Neuron (in vitro differentiated cells): ENCODE measurements at regions not wholly inside any gene's neighbourhood (a gene's known extent, or its start where the extent isn't known, plus 50 kb on each side); places are given as distances from the start of the nearest gene placed in this dataset.

ENCODE experiments used
- H2AFZ ChIP-seq: one replicate; pipeline ENCODE4 v1.6.1; 2013; ENCODE audit warnings: low read depth, mild to moderate bottlenecking, inconsistent platforms, low read length, moderate library complexity
- H3K27me3 ChIP-seq: one replicate; pipeline ENCODE4 v1.6.1; 2013; ENCODE audit warnings: low read length; ENCODE audit not compliant: insufficient read depth
- H3K36me3 ChIP-seq: one replicate; pipeline ENCODE4 v1.6.1; 2013; ENCODE audit warnings: low read length; ENCODE audit not compliant: insufficient read depth
- H3K4me1 ChIP-seq: one replicate; pipeline ENCODE4 v1.6.1; 2013; ENCODE audit warnings: low read length; ENCODE audit not compliant: insufficient read depth
- H3K4me3 ChIP-seq: 2 replicates; pipeline ENCODE4 v1.5.1; 2013; ENCODE audit warnings: mild to moderate bottlenecking, low read length, moderate library complexity
- H3K9me3 ChIP-seq: one replicate; pipeline ENCODE4 v1.6.1; 2013; ENCODE audit warnings: low read length

DNA sequence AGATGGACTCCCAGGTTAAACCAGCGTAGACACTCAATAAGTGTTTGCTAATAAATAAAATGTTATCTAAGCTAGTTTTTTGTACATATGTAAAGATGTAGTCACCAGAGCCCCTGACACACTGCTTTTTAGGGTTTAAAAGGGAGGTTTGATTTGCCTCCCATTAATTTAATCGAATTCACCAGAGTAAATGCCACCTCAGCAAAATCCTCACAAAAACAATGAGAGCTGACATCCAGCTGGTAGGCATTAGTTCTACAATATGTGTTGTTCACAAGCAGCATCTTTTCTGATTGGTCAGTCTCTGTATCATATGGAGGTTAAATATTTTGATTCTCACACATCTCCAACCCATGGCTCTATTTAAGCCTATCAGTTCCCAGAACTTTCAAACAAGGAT, 382.6 kb downstream of the CENPC start:
- Histone ChIP-seq H3K36me3 (no peaks in the 10 kb centered on the region), H2AFZ (no peak overlapping the region), H3K9me3 (no peaks in the 10 kb centered on the region), H3K4me3 (no peak overlapping the region), H3K4me1 (no peaks in the 10 kb centered on the region), H3K27me3 (no peaks in the 10 kb centered on the region)

DNA sequence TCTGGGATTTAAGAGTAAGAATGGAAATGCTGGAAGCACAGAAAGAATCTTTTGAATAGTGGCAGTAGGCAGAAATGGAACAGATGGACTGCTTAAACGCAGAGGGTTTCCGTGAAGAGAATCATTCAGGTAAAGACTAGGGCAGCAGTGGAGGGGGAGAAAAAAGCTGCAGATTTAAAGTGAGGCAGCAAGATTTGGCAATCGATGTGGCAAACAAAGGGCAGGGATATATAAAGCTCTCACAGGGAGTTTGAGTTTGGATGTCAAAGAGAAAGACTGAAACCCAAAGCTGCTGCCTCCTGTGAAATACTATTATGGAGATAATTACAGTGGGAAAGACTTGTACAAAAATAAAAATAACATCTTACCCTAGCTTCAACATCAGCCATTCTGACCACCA, 384.0 kb downstream of the CENPC start:
- H2AFZ ChIP-seq = no peak overlapping the region

DNA sequence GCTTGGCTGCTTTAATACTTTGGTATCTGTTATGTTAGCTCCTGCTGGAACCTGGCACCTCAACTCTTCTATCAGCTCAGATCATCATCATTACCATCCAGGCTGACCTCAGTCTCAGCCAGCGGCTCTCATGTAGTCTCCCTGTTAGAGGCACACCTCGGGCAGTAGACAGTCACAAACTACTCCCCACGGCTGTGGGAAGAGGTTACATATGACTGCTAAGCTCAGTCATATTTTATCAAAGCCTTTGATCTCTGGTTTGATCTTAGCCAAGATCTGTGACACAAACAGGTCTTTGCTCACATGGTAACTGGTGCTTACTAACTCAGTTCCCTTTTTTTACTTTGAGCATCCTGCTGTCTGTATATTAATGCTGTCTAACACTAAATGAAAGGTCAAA, 384.9 kb downstream of the CENPC start:
- H3K36me3 ChIP-seq = no peaks in the 10 kb centered on the region
- no peaks in the 10 kb centered on the region for H3K9me3 ChIP-seq
- H3K27me3 ChIP-seq = no peaks in the 10 kb centered on the region
- no peak overlapping the region for H3K4me3 ChIP-seq
- H3K4me1 ChIP-seq = no peaks in the 10 kb centered on the region
- H2AFZ ChIP-seq = no peak overlapping the region

More for the DNA sequence above, 384.0 kb downstream of the CENPC start:
- no peak overlapping the region for H3K4me3 ChIP-seq
- H3K9me3 ChIP-seq = no peaks in the 10 kb centered on the region
- no peaks in the 10 kb centered on the region for H3K36me3 ChIP-seq
- no peaks in the 10 kb centered on the region for H3K27me3 ChIP-seq
- H3K4me1 ChIP-seq = no peaks in the 10 kb centered on the region

DNA sequence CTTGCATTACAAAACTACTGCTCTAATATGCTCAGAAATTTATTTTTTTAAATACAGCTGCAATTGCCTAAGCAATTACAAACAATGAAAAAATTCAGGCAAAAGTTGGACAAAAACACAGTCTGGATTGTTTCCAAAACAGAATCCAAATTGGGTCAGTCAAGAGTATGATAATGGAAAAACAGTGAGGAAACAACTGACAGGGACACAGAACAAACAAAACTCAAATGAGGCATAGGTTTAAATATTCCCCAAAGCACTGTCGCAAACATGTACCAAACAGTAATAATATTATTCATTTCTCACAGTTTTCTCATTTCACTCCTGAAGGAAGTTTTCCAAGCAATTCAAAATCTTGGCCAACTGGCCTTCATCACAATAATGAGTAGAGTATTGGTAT, 386.6 kb downstream of the CENPC start:
- H3K4me1 ChIP-seq = no peaks in the 10 kb centered on the region

DNA sequence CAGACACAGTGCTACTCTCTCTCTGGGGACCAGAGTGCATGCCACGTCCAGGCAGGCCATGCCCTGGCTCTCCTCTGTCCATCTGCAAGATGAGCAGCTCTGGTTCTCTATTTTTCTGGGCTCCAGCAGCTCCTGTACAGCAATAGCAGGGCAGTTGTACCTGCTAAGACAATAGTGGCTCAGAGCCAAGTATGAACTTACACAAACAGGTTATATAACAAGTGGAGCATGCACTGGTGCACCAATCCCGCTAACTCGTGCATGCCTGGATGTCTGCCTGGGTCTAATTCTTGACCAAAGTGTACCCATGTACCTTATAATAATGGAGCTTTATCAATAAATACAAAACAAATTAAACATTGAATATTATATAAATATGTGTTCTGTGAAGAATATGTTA, 392.3 kb downstream of the CENPC start:
- no peak overlapping the region for H3K4me3 ChIP-seq
- no peaks in the 10 kb centered on the region for H3K27me3 ChIP-seq
- no peak overlapping the region for H2AFZ ChIP-seq
- no peaks in the 10 kb centered on the region for H3K9me3 ChIP-seq
- H3K36me3 ChIP-seq = no peaks in the 10 kb centered on the region
- peaks cover 3% of the 10 kb centered on the region for H3K4me1 ChIP-seq

More for the DNA sequence above, 386.6 kb downstream of the CENPC start:
- Histone ChIP-seq H3K9me3 (no peaks in the 10 kb centered on the region), H3K36me3 (no peaks in the 10 kb centered on the region), H3K27me3 (no peaks in the 10 kb centered on the region), H2AFZ (no peak overlapping the region), H3K4me3 (no peak overlapping the region)

DNA sequence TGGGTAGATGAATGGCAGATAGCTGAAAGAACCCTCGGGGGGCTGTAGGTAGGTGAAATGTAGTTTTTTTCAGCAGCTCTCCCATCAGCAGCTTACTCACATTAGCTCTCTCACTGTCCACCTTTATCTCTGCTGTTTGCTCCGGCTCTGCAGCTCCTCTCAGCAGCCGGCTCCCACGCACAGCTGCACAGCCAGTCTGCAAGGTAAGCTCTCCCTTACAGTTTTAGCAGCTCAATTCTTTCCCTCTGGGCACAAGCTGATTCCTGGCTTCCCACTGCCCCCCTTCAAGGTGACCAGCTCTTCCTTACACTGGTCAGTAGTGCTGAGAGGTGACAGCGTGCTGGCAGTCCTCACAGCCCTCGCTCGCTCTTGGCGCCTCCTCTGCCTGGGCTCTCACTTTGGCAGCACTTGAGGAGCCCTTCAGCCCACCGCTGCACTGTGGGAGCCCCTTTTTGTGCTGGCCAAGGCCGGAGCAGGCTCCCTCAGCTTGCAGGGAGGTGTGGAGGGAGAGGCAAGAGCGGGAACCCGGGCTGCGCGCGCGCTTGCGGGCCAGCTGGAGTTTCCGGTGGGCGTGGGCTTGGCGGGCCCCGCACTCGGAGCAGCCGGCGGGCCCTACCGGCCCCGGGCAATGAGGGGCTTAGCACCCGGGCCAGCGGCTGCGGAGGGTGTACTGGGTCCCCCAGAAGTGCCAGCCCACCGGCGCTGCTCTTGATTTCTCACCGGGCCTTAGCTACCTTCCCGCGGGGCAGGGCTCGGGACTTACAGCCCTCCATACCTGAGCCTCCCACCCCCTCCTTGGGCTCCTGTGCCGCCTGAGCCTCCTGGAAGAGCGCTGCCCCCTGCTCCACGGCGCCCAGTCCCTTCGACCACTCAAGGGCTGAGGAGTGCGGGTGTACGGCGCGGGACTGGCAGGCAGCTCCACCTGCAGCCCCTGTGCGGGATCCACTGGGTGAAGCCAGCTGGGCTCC, 393.6 kb downstream of the CENPC start:
- H3K9me3 ChIP-seq = no peaks in the 10 kb centered on the region
- no peak overlapping the region for H2AFZ ChIP-seq
- no peak overlapping the region for H3K4me3 ChIP-seq
- H3K4me1 ChIP-seq = peaks cover 3% of the 10 kb centered on the region
- H3K36me3 ChIP-seq = no peaks in the 10 kb centered on the region
- no peaks in the 10 kb centered on the region for H3K27me3 ChIP-seq

DNA sequence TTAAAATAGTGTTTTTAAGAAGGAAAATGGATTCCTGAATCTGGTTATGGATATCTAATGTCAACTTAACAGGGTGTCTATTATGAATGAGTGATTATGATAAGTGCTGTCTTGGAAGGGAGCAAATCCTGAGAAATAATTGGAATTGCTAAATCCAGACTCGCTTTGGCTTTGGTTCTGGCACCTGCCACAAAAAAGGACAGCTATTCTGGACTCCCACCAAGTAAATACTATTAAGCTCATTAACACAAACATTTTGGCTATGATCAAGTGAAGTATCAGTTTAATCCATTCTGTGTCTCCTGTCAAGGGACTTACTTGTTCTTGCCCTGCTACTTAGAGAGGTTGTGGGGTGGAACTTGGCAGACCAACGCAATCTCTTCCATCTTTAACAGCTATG, 403.7 kb downstream of the CENPC start:
- Histone ChIP-seq H3K9me3 (no peaks in the 10 kb centered on the region), H2AFZ (no peak overlapping the region), H3K27me3 (no peaks in the 10 kb centered on the region), H3K36me3 (no peaks in the 10 kb centered on the region), H3K4me1 (no peaks in the 10 kb centered on the region), H3K4me3 (no peak overlapping the region)

DNA sequence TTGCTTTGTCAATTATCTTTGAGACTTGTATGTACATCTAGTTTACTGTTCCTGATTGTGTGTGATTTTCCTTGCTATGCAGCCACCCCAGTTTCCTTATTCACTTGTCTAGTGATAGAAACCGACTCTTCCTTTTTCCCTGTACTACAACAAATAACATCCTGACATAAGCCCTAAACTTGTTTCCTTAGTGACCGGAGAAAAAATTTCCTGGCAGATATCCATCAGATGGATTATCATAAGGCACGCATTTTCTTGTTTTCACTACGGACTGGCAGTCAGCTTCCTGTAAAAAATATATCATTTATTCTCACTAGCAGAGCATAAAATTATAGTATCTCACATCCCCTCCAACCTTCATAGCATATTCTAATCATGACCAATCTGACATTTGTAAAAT, 410.7 kb downstream of the CENPC start:
- Histone ChIP-seq H2AFZ (no peak overlapping the region), H3K9me3 (no peaks in the 10 kb centered on the region), H3K4me1 (no peaks in the 10 kb centered on the region), H3K4me3 (no peak overlapping the region), H3K36me3 (no peaks in the 10 kb centered on the region), H3K27me3 (no peaks in the 10 kb centered on the region)

DNA sequence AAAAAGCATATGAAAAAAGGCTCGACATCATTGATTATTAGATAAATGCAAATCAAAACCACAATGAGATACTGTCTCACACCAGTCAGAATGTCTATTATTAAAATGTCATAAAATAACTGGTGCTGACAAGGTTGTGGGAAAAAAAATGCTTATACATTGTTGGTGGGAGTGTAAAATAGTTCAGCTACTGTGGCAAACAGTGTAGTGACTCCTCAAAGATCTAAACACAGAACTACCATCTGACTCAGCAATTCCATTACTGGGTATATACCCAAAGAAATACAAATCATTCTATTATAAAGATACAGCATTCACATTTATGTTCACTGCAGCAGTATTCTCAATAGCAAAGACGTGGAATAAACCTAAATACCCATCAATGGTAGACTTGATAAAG, 412.1 kb downstream of the CENPC start:
- no peak overlapping the region for H3K4me3 ChIP-seq
- H3K36me3 ChIP-seq = no peaks in the 10 kb centered on the region
- no peak overlapping the region for H2AFZ ChIP-seq
- no peaks in the 10 kb centered on the region for H3K4me1 ChIP-seq
- H3K27me3 ChIP-seq = no peaks in the 10 kb centered on the region
- no peaks in the 10 kb centered on the region for H3K9me3 ChIP-seq

DNA sequence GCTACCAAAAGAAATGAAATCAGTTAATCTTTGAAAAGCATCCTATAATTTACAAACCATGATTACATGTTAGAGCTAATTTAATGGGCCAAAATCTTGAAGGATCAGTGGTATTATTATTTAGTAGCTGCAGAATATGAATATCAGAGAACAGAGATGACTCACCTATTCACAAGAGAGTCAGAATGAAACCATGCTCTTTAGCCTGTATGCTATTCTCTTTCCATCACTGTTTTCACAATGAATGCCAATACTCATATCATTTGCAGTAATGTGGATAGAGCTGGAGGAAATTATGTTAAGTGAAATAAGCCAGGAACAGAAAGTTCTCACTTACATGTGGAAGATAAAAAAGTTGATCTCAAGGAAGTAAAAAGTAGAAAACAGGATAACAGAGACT, 414.1 kb downstream of the CENPC start:
- no peaks in the 10 kb centered on the region for H3K9me3 ChIP-seq
- H3K36me3 ChIP-seq = no peaks in the 10 kb centered on the region
- no peaks in the 10 kb centered on the region for H3K4me1 ChIP-seq
- no peak overlapping the region for H3K4me3 ChIP-seq
- H2AFZ ChIP-seq = no peak overlapping the region
- no peaks in the 10 kb centered on the region for H3K27me3 ChIP-seq

DNA sequence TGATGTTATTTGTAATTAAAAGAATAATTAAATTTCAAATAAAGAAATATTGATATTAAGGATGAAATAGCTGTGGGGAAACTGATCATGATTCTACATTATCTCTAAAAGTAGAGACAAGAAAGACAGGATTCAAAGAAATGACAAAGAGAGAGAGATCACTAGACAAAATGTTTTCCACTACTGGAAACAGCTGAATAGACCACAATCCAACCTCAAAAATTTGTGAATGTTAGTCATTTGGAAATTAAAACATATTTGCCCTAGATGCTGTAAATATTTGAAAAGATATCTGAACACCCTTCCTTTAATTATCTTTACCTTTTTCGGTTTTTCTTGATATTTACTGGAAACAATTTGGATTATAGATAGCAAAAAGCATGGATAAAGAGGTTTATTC, 414.9 kb downstream of the CENPC start:
- H3K4me1 ChIP-seq = no peaks in the 10 kb centered on the region
- no peaks in the 10 kb centered on the region for H3K9me3 ChIP-seq
- no peak overlapping the region for H2AFZ ChIP-seq
- no peaks in the 10 kb centered on the region for H3K36me3 ChIP-seq
- no peak overlapping the region for H3K4me3 ChIP-seq
- H3K27me3 ChIP-seq = no peaks in the 10 kb centered on the region

DNA sequence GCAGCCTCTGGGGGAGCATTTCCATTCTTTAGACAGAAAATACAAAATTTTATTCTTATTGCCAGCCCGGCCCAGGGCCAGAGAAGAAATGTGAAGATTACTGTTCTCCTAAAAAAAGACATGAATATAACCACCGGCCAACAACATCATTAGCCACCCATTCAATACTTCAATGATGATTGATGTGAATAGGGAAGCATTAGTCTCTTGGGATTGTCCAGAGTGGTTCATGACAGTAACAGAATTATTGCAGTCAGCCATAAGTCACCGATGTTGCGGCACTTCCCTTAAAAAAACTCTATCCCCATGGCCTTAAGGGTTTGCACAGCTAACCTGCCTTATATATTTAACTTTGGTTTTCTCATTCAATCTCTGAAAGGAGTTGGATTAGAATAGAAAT, 418.7 kb downstream of the CENPC start:
- Histone ChIP-seq H3K4me3 (no peak overlapping the region), H3K4me1 (no peaks in the 10 kb centered on the region), H3K36me3 (no peaks in the 10 kb centered on the region), H2AFZ (no peak overlapping the region), H3K9me3 (no peaks in the 10 kb centered on the region), H3K27me3 (no peaks in the 10 kb centered on the region)

DNA sequence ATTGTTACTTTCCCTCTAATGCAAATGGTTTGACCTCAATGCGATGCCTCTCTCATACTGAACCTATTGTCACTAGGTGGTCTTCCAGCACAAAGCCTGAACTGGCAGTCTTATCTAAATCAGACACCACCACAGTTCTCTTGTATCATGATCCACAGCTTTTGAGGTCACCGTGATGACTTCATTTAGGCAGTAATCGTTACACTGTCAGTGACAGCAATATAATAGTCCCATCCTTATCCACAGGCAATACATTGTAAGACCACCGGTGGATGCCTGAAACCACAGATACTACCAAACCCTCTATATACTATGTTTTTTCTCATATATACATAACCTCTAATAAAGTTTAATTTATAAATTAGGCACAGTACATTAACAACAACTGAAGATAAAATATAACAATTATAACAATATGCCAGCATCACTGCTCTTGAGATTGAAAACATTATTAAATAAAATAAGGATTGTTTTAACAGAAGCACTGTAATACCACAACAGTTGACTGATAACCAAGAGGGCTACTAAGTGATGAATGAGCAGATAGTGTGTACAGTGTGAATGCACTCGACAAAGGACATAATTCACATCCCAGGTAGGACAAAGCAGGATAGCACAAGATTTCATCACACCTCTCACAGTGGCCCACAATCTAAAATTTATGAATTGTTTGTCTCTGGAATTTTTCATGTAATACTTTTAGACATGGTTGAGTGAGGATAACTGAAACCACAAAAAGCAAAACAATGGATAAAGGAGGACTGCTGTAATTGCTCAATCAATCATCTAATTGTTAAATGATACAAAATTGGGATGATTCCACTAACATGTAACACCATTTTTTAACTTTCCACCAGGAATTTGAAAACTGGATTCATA, 419.4 kb downstream of the CENPC start:
- Histone ChIP-seq H3K36me3 (no peaks in the 10 kb centered on the region), H3K4me3 (no peak overlapping the region), H3K27me3 (no peaks in the 10 kb centered on the region), H3K9me3 (no peaks in the 10 kb centered on the region), H3K4me1 (peaks cover 7% of the 10 kb centered on the region), H2AFZ (no peak overlapping the region)
